Activated CD4-positive, alpha-beta T cell treated with anti-CD3 and anti-CD28 coated beads, Interleukin-2, amount 50 U/mL, for 48 hours (primary cell): ENCODE measurements at regions not wholly inside any gene's neighbourhood (a gene's known extent, or its start where the extent isn't known, plus 50 kb on each side); places are given as distances from the start of the nearest gene placed in this dataset.

Experiments
- DNase-seq, 2 experiments: peaks; one replicate each; pipeline ENCODE4 v3.0.0-alpha.2; 2020

DNA sequence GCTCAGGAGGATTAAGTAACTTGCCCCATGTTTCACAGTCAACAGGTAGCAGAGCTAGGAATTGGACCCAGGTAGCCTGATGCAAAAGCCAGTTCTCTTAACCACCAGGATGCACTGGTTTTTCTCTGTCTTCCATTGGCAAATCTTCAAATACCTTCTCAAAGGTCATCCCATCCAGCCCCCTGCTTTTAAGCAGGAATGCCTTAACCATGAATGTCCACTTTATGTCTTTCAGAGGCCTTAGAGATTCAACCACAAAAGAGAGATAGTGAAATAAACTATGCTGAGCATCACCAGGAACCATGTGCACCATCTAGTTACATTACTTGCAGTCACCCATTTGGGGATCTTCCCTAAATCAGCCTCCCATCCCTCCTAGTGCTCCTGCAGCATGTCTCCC, 94.3 kb downstream of the C17orf67 start:
- DNase-seq: no peak

DNA sequence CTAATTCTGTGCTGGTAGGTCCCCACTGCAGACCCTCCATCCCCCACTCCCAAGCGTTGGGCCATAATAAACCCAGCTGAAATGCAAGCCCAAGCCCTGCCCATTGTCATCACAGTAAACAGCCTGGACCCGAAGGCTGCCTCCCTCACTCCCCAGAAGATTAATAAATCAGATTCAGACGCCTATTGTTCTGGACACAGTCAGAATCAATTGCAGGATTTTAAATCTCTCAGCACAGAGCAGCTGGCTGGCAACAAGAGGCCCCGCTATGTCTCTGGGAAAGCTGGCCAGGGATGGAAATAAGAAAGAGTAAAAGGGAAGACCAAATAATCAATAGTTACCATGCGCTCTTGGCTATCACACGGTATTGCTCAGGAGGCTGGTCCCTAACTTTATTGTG, 93.9 kb downstream of the C17orf67 start:
- no peak for DNase-seq

DNA sequence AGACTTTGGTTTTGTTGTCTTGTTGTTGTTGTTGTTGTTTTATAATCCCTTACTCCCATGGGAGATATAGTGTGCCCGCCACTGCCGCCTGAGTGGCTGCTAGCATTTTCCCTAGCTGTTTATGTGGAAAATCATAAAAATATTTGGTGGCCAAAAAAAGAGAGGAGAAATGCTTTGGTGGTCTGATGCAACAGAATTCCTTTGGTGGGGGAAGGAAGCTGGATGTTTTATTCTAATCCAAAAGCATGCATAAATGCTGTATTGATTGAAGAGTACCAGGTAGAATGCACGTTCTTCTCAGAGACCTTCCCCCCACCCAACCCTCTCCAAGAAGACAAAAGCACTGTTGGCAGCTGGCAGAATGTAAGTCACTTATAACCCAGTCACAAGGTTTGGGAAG, 93.2 kb downstream of the C17orf67 start:
- no peak for DNase-seq
